IMR-90 (cell line): ENCODE measurements at regions not wholly inside any gene's neighbourhood (a gene's known extent, or its start where the extent isn't known, plus 50 kb on each side); places are given as distances from the start of the nearest gene placed in this dataset.

Source experiments
- ATAC-seq: fragments of 200-7000 bp; cut with Tn5 transposase; 2 replicates; pipeline ENCODE4 v1.9.1; 2020; ENCODE audit warnings: low read depth, mild to moderate bottlenecking, moderate library complexity
- BruUV-seq: library from RNA; stranded (reverse); fragments of 400-500 nt; replicated peaks from 2 replicates; lab custom pipeline; 2021; lab: Mats Ljungman, UMichigan
- CTCF ChIA-PET: fragments of 300-600 bp; formaldehyde crosslinking; extraction: SDS; loops from one replicate; lab custom pipeline; 2021; ENCODE audit warnings: antibody characterized with exemption; lab: Yijun Ruan, JAX
- POLR2A ChIA-PET: fragments of 300-600 bp; sonication (Branson Sonifier 250); formaldehyde crosslinking; loops from one replicate; lab custom pipeline; 2022; ENCODE audit warnings: antibody characterized with exemption; ENCODE audit not compliant: unreplicated experiment; lab: Charles Lee
- DNase-seq: peaks from one replicate; pipeline ENCODE4 v3.0.0; 2013
- H2AFZ ChIP-seq: replicated peaks from 2 replicates; pipeline ENCODE3; 2013; ENCODE audit warnings: low read length, mild to moderate bottlenecking; ENCODE audit not compliant: poor library complexity
- H2AK5ac ChIP-seq: 2 replicates; pipeline ENCODE4 v1.6.1; 2013; ENCODE audit warnings: low read depth, low read length, inconsistent platforms
- H2AK9ac ChIP-seq: replicated peaks from 2 replicates; pipeline ENCODE3; 2013; ENCODE audit warnings: mild to moderate bottlenecking, low read depth, low read length, moderate library complexity; ENCODE audit not compliant: poor library complexity
- H2BK120ac ChIP-seq: 2 replicates; pipeline ENCODE4 v1.6.1; 2013; ENCODE audit warnings: low read depth, low read length, inconsistent platforms
- H2BK15ac ChIP-seq: 3 replicates; pipeline ENCODE4 v1.6.1; 2013; ENCODE audit warnings: low read depth, low read length, inconsistent platforms
- H2BK20ac ChIP-seq: 2 replicates; pipeline ENCODE4 v1.6.1; 2013; ENCODE audit warnings: low read depth, mild to moderate bottlenecking, inconsistent platforms, low read length, moderate library complexity
- H2BK5ac ChIP-seq: 2 replicates; pipeline ENCODE4 v1.6.1; 2013; ENCODE audit warnings: mild to moderate bottlenecking, low read depth, low read length, inconsistent platforms; ENCODE audit not compliant: poor library complexity, severe bottlenecking
- H3K14ac ChIP-seq: replicated peaks from 2 replicates; pipeline ENCODE4 v1.6.1; 2013; ENCODE audit warnings: low read depth, low read length, inconsistent platforms
- H3K18ac ChIP-seq: 2 replicates; pipeline ENCODE4 v1.6.1; 2013; ENCODE audit warnings: low read depth, low read length, control low read depth
- H3K23ac ChIP-seq: 2 replicates; pipeline ENCODE4 v1.6.1; 2013; ENCODE audit warnings: low read depth, low read length, inconsistent platforms
- H3K27ac ChIP-seq: 2 replicates; pipeline ENCODE4 v1.5.1; 2013; ENCODE audit warnings: mild to moderate bottlenecking, control low read depth, low read length; ENCODE audit not compliant: insufficient read depth
- H3K27me3 ChIP-seq: 2 replicates; pipeline ENCODE4 v1.6.1; 2013; ENCODE audit warnings: low read length; ENCODE audit not compliant: control insufficient read depth, insufficient read depth
- H3K36me3 ChIP-seq: 2 replicates; pipeline ENCODE4 v1.6.1; 2013; ENCODE audit warnings: low read length, mixed read lengths; ENCODE audit not compliant: control insufficient read depth, insufficient read depth
- H3K4ac ChIP-seq: 2 replicates; pipeline ENCODE4 v1.6.1; 2013; ENCODE audit warnings: low read depth, low read length, inconsistent platforms
- H3K4me1 ChIP-seq: 2 replicates; pipeline ENCODE4 v1.6.1; 2013; ENCODE audit warnings: low read length, mixed read lengths; ENCODE audit not compliant: control insufficient read depth, insufficient read depth
- H3K4me2 ChIP-seq: 2 replicates; pipeline ENCODE4 v1.6.1; 2013; ENCODE audit warnings: low read depth, mild to moderate bottlenecking, control low read depth, low read length, moderate library complexity
- H3K4me3 ChIP-seq: 2 replicates; pipeline ENCODE4 v1.5.1; 2013; ENCODE audit warnings: low read depth, mild to moderate bottlenecking, control low read depth, low read length, moderate library complexity; ENCODE audit not compliant: insufficient read depth
- H3K56ac ChIP-seq: 2 replicates; pipeline ENCODE4 v1.6.1; 2013; ENCODE audit warnings: low read length, inconsistent platforms; ENCODE audit not compliant: insufficient read depth; ENCODE audit errors: extremely low read depth
- H3K79me1 ChIP-seq, 2 experiments: 2 replicates each; pipeline ENCODE4 v1.6.1; 2013; ENCODE audit warnings: low read length in 2 of 2, inconsistent platforms in 1 of 2, low read depth in 1 of 2
- H3K9ac ChIP-seq: 2 replicates; pipeline ENCODE4 v1.6.1; 2013; ENCODE audit warnings: low read depth, low read length, control low read depth
- H3K9me1 ChIP-seq: 2 replicates; pipeline ENCODE4 v1.6.1; 2013; ENCODE audit warnings: low read length, inconsistent platforms; ENCODE audit not compliant: insufficient read depth
- H3K9me3 ChIP-seq: 2 replicates; pipeline ENCODE4 v1.6.1; 2013; ENCODE audit warnings: low read length; ENCODE audit not compliant: control insufficient read depth, insufficient read depth
- H4K20me1 ChIP-seq: 2 replicates; pipeline ENCODE4 v1.6.1; 2013; ENCODE audit warnings: low read length, inconsistent platforms; ENCODE audit not compliant: insufficient read depth
- H4K5ac ChIP-seq: 2 replicates; pipeline ENCODE4 v1.6.1; 2013; ENCODE audit warnings: mild to moderate bottlenecking, low read depth, low read length, control low read depth
- H4K8ac ChIP-seq, 2 experiments: 2 replicates each; pipeline ENCODE4 v1.6.1; 2013; ENCODE audit warnings: low read depth in 2 of 2, low read length in 2 of 2, control low read depth in 1 of 2, inconsistent platforms in 1 of 2
- H4K91ac ChIP-seq: 2 replicates; pipeline ENCODE4 v1.6.1; 2013; ENCODE audit warnings: low read depth, low read length, inconsistent platforms; ENCODE audit not compliant: insufficient read depth
- CTCF ChIP-seq: conservative IDR thresholded peaks from 2 replicates; pipeline ENCODE4 v1.5.1; 2012; ENCODE audit warnings: mild to moderate bottlenecking, low read depth, low read length, improper control_type of control experiment
- WGBS, 2 experiments: methylation state at CpG; one replicate each; pipeline versions ENCODE4 v1.1.5 to v1.1.7; 2013; ENCODE audit warnings: missing lambda C conversion rate in 2 of 2; ENCODE audit not compliant: insufficient read length in 1 of 2; ENCODE audit errors: extremely low coverage in 2 of 2; 5-methylcytosine and 5-hydroxymethylcytosine counted together
- dilution Hi-C: fragments of 300-500 bp; cut with HindIII; formaldehyde crosslinking; loops from one replicate; pipeline ENCODE4 v1.14.3; 2018; ENCODE audit warnings: low sequenced_read_pairs; ENCODE audit not compliant: unreplicated experiment
- in situ Hi-C: fragments of 300-500 bp; cut with MboI; formaldehyde crosslinking; loops from 3 replicates; pipeline ENCODE4 v1.14.3; 2019; ENCODE audit warnings: low sequenced_read_pairs, inconsistent platforms, mixed read lengths
- intact Hi-C: fragments of 100-400 bp; cut with micrococcal nuclease; formaldehyde crosslinking; loops from 2 replicates; pipeline ENCODE4 v1.10.0; 2022

- no peak overlapping the region for H2BK120ac ChIP-seq
- no peak overlapping the region for H3K4me2 ChIP-seq
- in situ Hi-C loops (no loop called here), dilution Hi-C loops (no loop called here), intact Hi-C loops (no loop called here)
- no TSS peak for BruUV-seq
- no peak overlapping the region for H2BK5ac ChIP-seq
- H3K27me3 ChIP-seq: no peaks in the 10 kb centered on the region
- no peak overlapping the region for H4K8ac ChIP-seq
- H3K9me3 ChIP-seq: peaks cover 12% of the 10 kb centered on the region
- H3K14ac ChIP-seq: no peak overlapping the region
- H3K18ac ChIP-seq: no peak overlapping the region
- H2AFZ ChIP-seq: no peak overlapping the region
- TF ChIP-seq CTCF: no peak
- no peak overlapping the region for H4K91ac ChIP-seq
- no peak overlapping the region for H2BK20ac ChIP-seq
- H3K36me3 ChIP-seq: no peaks in the 10 kb centered on the region
- no peak overlapping the region for H3K4me3 ChIP-seq
- ChIA-PET POLR2A (no interaction called here), CTCF (no interaction called here)
- no peaks in the 10 kb centered on the region for H3K79me1 ChIP-seq
- H2AK9ac ChIP-seq: no peak overlapping the region
- no peak overlapping the region for H3K4ac ChIP-seq
- no peak overlapping the region for H3K9ac ChIP-seq
- no peak overlapping the region for H2AK5ac ChIP-seq
- H3K9me1 ChIP-seq: no peaks in the 10 kb centered on the region
- WGBS, 2 experiments: no CpG with 5 or more reads among the region's 1 CpG
- no peak overlapping the region; the same call in 2 of the 3 replicates for H2BK15ac ChIP-seq
- no peak overlapping the region for H4K5ac ChIP-seq
- no peaks in the 10 kb centered on the region; the same call in 1 of the 2 replicates for H3K4me1 ChIP-seq
- DNase-seq (no peak), ATAC-seq (no peak)
- no peak overlapping the region for H3K27ac ChIP-seq
- H3K56ac ChIP-seq: no peak overlapping the region
- no peaks in the 10 kb centered on the region for H4K20me1 ChIP-seq
- H3K23ac ChIP-seq: no peak overlapping the region
These were observed 342.3 kb upstream of the CCDC179 start for GRCh38 chr11:23202611-23203010.
